GM12891 (cell line): ENCODE measurements at regions not wholly inside any gene's neighbourhood (a gene's known extent, or its start where the extent isn't known, plus 50 kb on each side); places are given as distances from the start of the nearest gene placed in this dataset.

ENCODE experiments used
- POLR2A ChIP-seq: IDR thresholded peaks from 2 replicates; pipeline ENCODE4 v1.6.1; 2011; ENCODE audit warnings: low read depth, low read length, control low read depth
- SPI1 ChIP-seq: IDR thresholded peaks from 2 replicates; pipeline ENCODE4 v1.6.1; 2011; ENCODE audit warnings: low read depth, low read length, control low read depth

DNA sequence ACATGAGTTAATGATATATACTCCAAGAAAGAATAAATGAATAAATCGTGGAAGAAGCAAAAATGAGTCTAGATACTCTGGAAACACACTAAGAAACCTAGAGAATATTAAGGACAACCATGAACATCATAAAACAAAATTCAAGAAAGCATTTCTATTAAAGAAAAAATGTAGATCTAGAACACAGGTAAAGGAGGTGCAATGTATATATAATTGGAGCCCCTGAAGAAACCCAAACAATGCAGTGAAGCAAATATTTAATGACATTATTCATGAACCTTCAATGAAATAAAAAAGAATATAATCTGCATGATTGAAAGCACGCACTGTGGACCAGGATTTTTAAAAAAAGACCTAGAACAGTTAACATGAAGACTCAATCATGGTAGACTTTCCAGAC lies 150.1 kb downstream of the ATPSCKMT start:
- TF ChIP-seq POLR2A (no peak), SPI1 (no peak)
